ENCODE measurements at regions not wholly inside any gene's neighbourhood (a gene's known extent, or its start where the extent isn't known, plus 50 kb on each side); places are given as distances from the start of the nearest gene placed in this dataset.

- Mint-ChIP-seq H3K4me1 (no peaks in the 10 kb centered on the region), H3K4me3 (no peak overlapping the region), H3K9me3 (no peaks in the 10 kb centered on the region), H3K36me3 (no peaks in the 10 kb centered on the region), H3K27ac (no peak overlapping the region), H3K27me3 (peaks cover 7 to 22% of the 10 kb centered on the region in 2 donors)
- ATAC-seq (replicated peaks in 1 of 4) = no peak
- no peak overlapping the region for H3K4me3 ChIP-seq (ENCODE audit: control insufficient read depth in 1 of 2, extremely low read depth in 1 of 2, low read length in 1 of 2)
- WGBS (ENCODE audit: insufficient coverage) = 90% methylated on average over 1 of the region's 6 CpGs
- CTCF ChIA-PET = no interaction called here
- no peaks in the 10 kb centered on the region for H3K9me3 ChIP-seq
- no peaks in the 10 kb centered on the region for H3K36me3 ChIP-seq (ENCODE audit: control insufficient read depth in 2 of 2, extremely low read depth in 1 of 2, insufficient read depth in 1 of 2, low read length in 1 of 2)
- POLR2A ChIA-PET = no interaction called here
- no peak for DNase-seq
- no peaks in the 10 kb centered on the region for H3K4me1 ChIP-seq (ENCODE audit: control insufficient read depth in 1 of 2, extremely low read depth in 1 of 2, insufficient read depth in 2 of 2, low read length in 2 of 2)
- H3K27me3 ChIP-seq (replicated peaks in 1 of 2; ENCODE audit: control insufficient read depth in 2 of 2, extremely low read depth in 1 of 2, insufficient read depth in 2 of 2, low read length in 1 of 2) = peaks cover 0 to 6% of the 10 kb centered on the region in 2 experiments
- no peak overlapping the region for H3K27ac ChIP-seq (ENCODE audit: low read length)
Measured at GRCh38 chr11:11731311-11732083, 109.7 kb upstream of the GALNT18 start.

GRCh38 chr11:11728386-11728785 lies 106.6 kb upstream of the GALNT18 start:
- ATAC-seq (replicated peaks in 1 of 4) = no peak
- Histone ChIP-seq H3K9me3 (no peaks in the 10 kb centered on the region), H3K27me3 (replicated peaks in 1 of 2; ENCODE audit: control insufficient read depth in 2 of 2, extremely low read depth in 1 of 2, insufficient read depth in 2 of 2, low read length in 1 of 2) (peaks cover 0 to 6% of the 10 kb centered on the region in 2 experiments), H3K4me1 (ENCODE audit: control insufficient read depth in 1 of 2, extremely low read depth in 1 of 2, insufficient read depth in 2 of 2, low read length in 2 of 2) (no peaks in the 10 kb centered on the region), H3K36me3 (ENCODE audit: control insufficient read depth in 2 of 2, extremely low read depth in 1 of 2, insufficient read depth in 1 of 2, low read length in 1 of 2) (no peaks in the 10 kb centered on the region), H3K27ac (ENCODE audit: low read length) (no peak overlapping the region), H3K4me3 (ENCODE audit: control insufficient read depth in 1 of 2, extremely low read depth in 1 of 2, low read length in 1 of 2) (no peak overlapping the region)
- POLR2A ChIA-PET = no interaction called here
- WGBS (ENCODE audit: insufficient coverage) = 100% methylated on average over 1 of the region's 2 CpGs
- Mint-ChIP-seq H3K27me3 (peaks cover 16 to 30% of the 10 kb centered on the region in 2 donors), H3K9me3 (no peaks in the 10 kb centered on the region), H3K4me3 (no peak overlapping the region), H3K4me1 (no peaks in the 10 kb centered on the region), H3K27ac (no peak overlapping the region), H3K36me3 (no peaks in the 10 kb centered on the region)
- no peak for DNase-seq
- CTCF ChIA-PET = no interaction called here

- no peaks in the 10 kb centered on the region for H3K36me3 ChIP-seq (ENCODE audit: control insufficient read depth in 2 of 2, extremely low read depth in 1 of 2, insufficient read depth in 1 of 2, low read length in 1 of 2)
- H3K27ac ChIP-seq (ENCODE audit: low read length) = no peak overlapping the region
- POLR2A ChIA-PET = no interaction called here
- WGBS (ENCODE audit: insufficient coverage) = 84% methylated on average over 5 of the region's 5 CpGs
- CTCF ChIA-PET = no interaction called here
- Mint-ChIP-seq H3K27ac (no peak overlapping the region), H3K4me3 (no peak overlapping the region), H3K4me1 (no peaks in the 10 kb centered on the region), H3K9me3 (peaks cover 6 to 12% (median 9%) of the 10 kb centered on the region in 3 donors), H3K36me3 (no peaks in the 10 kb centered on the region), H3K27me3 (peaks cover 22 to 27% of the 10 kb centered on the region in 2 donors)
- H3K4me1 ChIP-seq (ENCODE audit: control insufficient read depth in 1 of 2, extremely low read depth in 1 of 2, insufficient read depth in 2 of 2, low read length in 2 of 2) = no peaks in the 10 kb centered on the region
- DNase-seq = no peak
- no peaks in the 10 kb centered on the region for H3K9me3 ChIP-seq
- no peak for ATAC-seq (replicated peaks in 1 of 4)
- H3K27me3 ChIP-seq (replicated peaks in 1 of 2; ENCODE audit: control insufficient read depth in 2 of 2, extremely low read depth in 1 of 2, insufficient read depth in 2 of 2, low read length in 1 of 2) = peaks cover 0 to 15% of the 10 kb centered on the region in 2 experiments
- H3K4me3 ChIP-seq (ENCODE audit: control insufficient read depth in 1 of 2, extremely low read depth in 1 of 2, low read length in 1 of 2) = no peak overlapping the region
Measured at GRCh38 chr11:11725438-11725837, 103.6 kb upstream of the GALNT18 start.

GRCh38 chr11:11724994-11725393 lies 103.2 kb upstream of the GALNT18 start:
- Mint-ChIP-seq H3K27me3 (peaks cover 22 to 27% of the 10 kb centered on the region in 2 donors), H3K36me3 (no peaks in the 10 kb centered on the region), H3K9me3 (peaks cover 7 to 12% (median 9%) of the 10 kb centered on the region in 3 donors), H3K27ac (no peak overlapping the region), H3K4me3 (no peak overlapping the region), H3K4me1 (no peaks in the 10 kb centered on the region)
- Histone ChIP-seq H3K4me3 (ENCODE audit: control insufficient read depth in 1 of 2, extremely low read depth in 1 of 2, low read length in 1 of 2) (no peak overlapping the region), H3K4me1 (ENCODE audit: control insufficient read depth in 1 of 2, extremely low read depth in 1 of 2, insufficient read depth in 2 of 2, low read length in 2 of 2) (no peaks in the 10 kb centered on the region), H3K27ac (ENCODE audit: low read length) (no peak overlapping the region), H3K36me3 (ENCODE audit: control insufficient read depth in 2 of 2, extremely low read depth in 1 of 2, insufficient read depth in 1 of 2, low read length in 1 of 2) (no peaks in the 10 kb centered on the region), H3K27me3 (replicated peaks in 1 of 2; ENCODE audit: control insufficient read depth in 2 of 2, extremely low read depth in 1 of 2, insufficient read depth in 2 of 2, low read length in 1 of 2) (peaks cover 0 to 15% of the 10 kb centered on the region in 2 experiments), H3K9me3 (no peaks in the 10 kb centered on the region)
- ATAC-seq (replicated peaks in 1 of 4) (no peak), DNase-seq (no peak)
- WGBS (ENCODE audit: insufficient coverage) = no CpG with 5 or more reads among the region's 2 CpGs
- POLR2A ChIA-PET = interaction anchor here in 1 of 2 donors (0.6 kb wide), 1 partner anchor 44 kb away, joined by 3 read pairs; no protein-coding TSS in a partner anchor
- CTCF ChIA-PET = no interaction called here

- H3K9me3 Mint-ChIP-seq = peaks cover 7 to 12% (median 9%) of the 10 kb centered on the region in 3 donors
- peaks cover 23 to 25% of the 10 kb centered on the region in 2 donors for H3K27me3 Mint-ChIP-seq
- no peak overlapping the region for H3K4me3 ChIP-seq (ENCODE audit: control insufficient read depth in 1 of 2, extremely low read depth in 1 of 2, low read length in 1 of 2)
- H3K9me3 ChIP-seq = no peaks in the 10 kb centered on the region
- ChIA-PET POLR2A (no interaction called here), CTCF (no interaction called here)
- H3K4me3 Mint-ChIP-seq = no peak overlapping the region
- no peaks in the 10 kb centered on the region for H3K4me1 ChIP-seq (ENCODE audit: control insufficient read depth in 1 of 2, extremely low read depth in 1 of 2, insufficient read depth in 2 of 2, low read length in 2 of 2)
- H3K36me3 Mint-ChIP-seq = no peaks in the 10 kb centered on the region
- ATAC-seq (replicated peaks in 1 of 4) (no peak), DNase-seq (no peak)
- H3K4me1 Mint-ChIP-seq = no peaks in the 10 kb centered on the region
- H3K27ac Mint-ChIP-seq = no peak overlapping the region
- H3K36me3 ChIP-seq (ENCODE audit: control insufficient read depth in 2 of 2, extremely low read depth in 1 of 2, insufficient read depth in 1 of 2, low read length in 1 of 2) = no peaks in the 10 kb centered on the region
- H3K27ac ChIP-seq (ENCODE audit: low read length) = no peak overlapping the region
- no CpG with 5 or more reads among the region's 3 CpGs for WGBS (ENCODE audit: insufficient coverage)
- H3K27me3 ChIP-seq (replicated peaks in 1 of 2; ENCODE audit: control insufficient read depth in 2 of 2, extremely low read depth in 1 of 2, insufficient read depth in 2 of 2, low read length in 1 of 2) = peaks cover 0 to 15% of the 10 kb centered on the region in 2 experiments
Measured at GRCh38 chr11:11722861-11723260, 101.1 kb upstream of the GALNT18 start.

GRCh38 chr11:11722246-11722645 lies 100.4 kb upstream of the GALNT18 start:
- Histone ChIP-seq H3K9me3 (no peaks in the 10 kb centered on the region), H3K4me1 (ENCODE audit: control insufficient read depth in 1 of 2, extremely low read depth in 1 of 2, insufficient read depth in 2 of 2, low read length in 2 of 2) (no peaks in the 10 kb centered on the region), H3K27ac (ENCODE audit: low read length) (no peak overlapping the region), H3K27me3 (replicated peaks in 1 of 2; ENCODE audit: control insufficient read depth in 2 of 2, extremely low read depth in 1 of 2, insufficient read depth in 2 of 2, low read length in 1 of 2) (peaks cover 0 to 15% of the 10 kb centered on the region in 2 experiments), H3K4me3 (ENCODE audit: control insufficient read depth in 1 of 2, extremely low read depth in 1 of 2, low read length in 1 of 2) (no peak overlapping the region), H3K36me3 (ENCODE audit: control insufficient read depth in 2 of 2, extremely low read depth in 1 of 2, insufficient read depth in 1 of 2, low read length in 1 of 2) (no peaks in the 10 kb centered on the region)
- CTCF ChIA-PET = no interaction called here
- no peak for ATAC-seq (replicated peaks in 1 of 4)
- POLR2A ChIA-PET = no interaction called here
- H3K36me3 Mint-ChIP-seq = no peaks in the 10 kb centered on the region
- H3K27ac Mint-ChIP-seq = no peak overlapping the region
- peaks cover 21 to 23% of the 10 kb centered on the region in 2 donors for H3K27me3 Mint-ChIP-seq
- H3K9me3 Mint-ChIP-seq = peaks cover 7 to 15% (median 12%) of the 10 kb centered on the region in 3 donors
- no peaks in the 10 kb centered on the region for H3K4me1 Mint-ChIP-seq
- H3K4me3 Mint-ChIP-seq = no peak overlapping the region
- 87% methylated on average over 3 of the region's 3 CpGs for WGBS (ENCODE audit: insufficient coverage)
- DNase-seq = no peak
